Cardiac muscle cell (in vitro differentiated cells and primary cell): ENCODE measurements at regions not wholly inside any gene's neighbourhood (a gene's known extent, or its start where the extent isn't known, plus 50 kb on each side); places are given as distances from the start of the nearest gene placed in this dataset.

Experiments
- DNase-seq, 2 donors: peaks; one replicate each; pipeline versions ENCODE4 v3.0.0 to v3.0.0-alpha.2; 2010 to 2017; ENCODE audit warnings: low read depth in 1 of 2, low spot score in 1 of 2
- H3K27ac ChIP-seq: fragments of 200-600 bp; sonication (generic); 2 replicates; pipeline ENCODE4 v1.5.1; 2016
- H3K27me3 ChIP-seq: fragments of 200-600 bp; sonication (generic); 2 replicates; pipeline ENCODE4 v1.6.0; 2016; ENCODE audit warnings: control low read depth
- H3K36me3 ChIP-seq: fragments of 200-600 bp; sonication (generic); 2 replicates; pipeline ENCODE4 v1.5.1; 2016; ENCODE audit warnings: control low read depth
- H3K4me1 ChIP-seq: fragments of 200-600 bp; sonication (generic); 2 replicates; pipeline ENCODE4 v1.8.1; 2017; ENCODE audit warnings: low read depth, mild to moderate bottlenecking, mixed run types
- H3K4me3 ChIP-seq: fragments of 200-600 bp; sonication (generic); 2 replicates; pipeline ENCODE4 v1.5.1; 2016; ENCODE audit warnings: mild to moderate bottlenecking
- H3K9me3 ChIP-seq: fragments of 200-600 bp; sonication (generic); 2 replicates; pipeline ENCODE4 v1.5.1; 2017; ENCODE audit warnings: low read depth, mild to moderate bottlenecking, control low read depth
- CTCF ChIP-seq: IDR thresholded peaks from 2 replicates; pipeline ENCODE4 v1.5.1; 2012; ENCODE audit warnings: low read depth, mild to moderate bottlenecking, low read length

- H3K4me1 ChIP-seq = no peaks in the 10 kb centered on the region
- H3K36me3 ChIP-seq = no peaks in the 10 kb centered on the region
- H3K27me3 ChIP-seq = no peaks in the 10 kb centered on the region
- H3K4me3 ChIP-seq = no peak overlapping the region
- no peak overlapping the region for H3K27ac ChIP-seq
- no peaks in the 10 kb centered on the region for H3K9me3 ChIP-seq
- DNase-seq = no peak
- no peak for TF ChIP-seq CTCF
Measured at GRCh38 chr6:87916446-87916845, 131.2 kb upstream of the SPACA1 start.

- Histone ChIP-seq H3K4me3 (no peak overlapping the region), H3K9me3 (no peaks in the 10 kb centered on the region), H3K4me1 (no peaks in the 10 kb centered on the region), H3K27ac (no peak overlapping the region), H3K36me3 (no peaks in the 10 kb centered on the region), H3K27me3 (no peaks in the 10 kb centered on the region)
- no peak for TF ChIP-seq CTCF
- peak in 1 of 2 donors; percentile 33 for DNase-seq
Measured at GRCh38 chr6:87914637-87915395, 132.8 kb upstream of the SPACA1 start.

- Histone ChIP-seq H3K9me3 (no peaks in the 10 kb centered on the region), H3K4me1 (no peaks in the 10 kb centered on the region), H3K36me3 (no peaks in the 10 kb centered on the region), H3K27me3 (no peaks in the 10 kb centered on the region), H3K27ac (no peak overlapping the region), H3K4me3 (no peak overlapping the region)
- DNase-seq = no peak
- no peak for TF ChIP-seq CTCF
Measured at GRCh38 chr6:87913974-87914373, 133.7 kb upstream of the SPACA1 start.

- H3K27ac ChIP-seq = no peak overlapping the region
- H3K4me1 ChIP-seq = no peaks in the 10 kb centered on the region
- H3K27me3 ChIP-seq = no peaks in the 10 kb centered on the region
- H3K36me3 ChIP-seq = no peaks in the 10 kb centered on the region
- H3K9me3 ChIP-seq = no peaks in the 10 kb centered on the region
- H3K4me3 ChIP-seq = no peak overlapping the region
- DNase-seq = no peak
- TF ChIP-seq CTCF = no peak
Measured at GRCh38 chr6:87912102-87912501, 135.5 kb upstream of the SPACA1 start.

GRCh38 chr6:87909849-87910248 is 137.8 kb upstream of the SPACA1 start:
- DNase-seq = peak in 1 of 2 donors; percentile 79
- Histone ChIP-seq H3K4me3 (no peak overlapping the region), H3K36me3 (no peaks in the 10 kb centered on the region), H3K9me3 (no peaks in the 10 kb centered on the region), H3K27me3 (no peaks in the 10 kb centered on the region), H3K4me1 (peaks cover 5% of the 10 kb centered on the region), H3K27ac (no peak overlapping the region)
- TF ChIP-seq CTCF = no peak
